ENCODE measurements at regions not wholly inside any gene's neighbourhood (a gene's known extent, or its start where the extent isn't known, plus 50 kb on each side); places are given as distances from the start of the nearest gene placed in this dataset.

DNA sequence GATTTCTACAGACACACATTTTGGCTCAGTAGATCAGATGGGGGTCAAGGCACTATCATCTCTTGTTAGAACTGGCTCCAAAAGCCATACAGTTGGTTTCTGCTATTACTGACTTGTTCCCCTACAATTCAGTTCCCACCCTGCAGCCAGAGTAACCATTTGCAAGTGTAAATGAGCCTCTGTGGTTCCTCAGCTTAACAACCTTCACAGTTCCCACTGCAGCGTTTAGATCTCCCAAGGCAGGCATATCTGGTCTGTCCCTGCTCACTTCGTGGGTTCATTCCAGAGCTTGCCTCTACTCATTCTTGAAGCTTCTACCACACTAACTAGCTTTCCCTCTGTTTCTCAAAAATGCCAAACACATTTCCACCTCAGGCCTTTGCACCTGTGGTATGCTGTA lies 186.1 kb downstream of the CBLN1 start:
- intact Hi-C loops (cut with micrococcal nuclease), result no loop called here
- Mint-ChIP-seq H3K4me3 (no peak overlapping the region), H3K27me3 (no peaks in the 10 kb centered on the region), H3K4me1 (no peaks in the 10 kb centered on the region), H3K27ac (no peak overlapping the region), H3K9me3 (ENCODE audit: insufficient read depth) (peaks cover 5% of the 10 kb centered on the region)
- ChIA-PET POLR2A (no interaction called here), CTCF (no interaction called here)
- Histone ChIP-seq H3K9me3 (ENCODE audit: control extremely low read depth in 1 of 3, control insufficient read depth in 2 of 3, insufficient read depth in 1 of 3, low read length in 2 of 3) (no peaks in the 10 kb centered on the region), H2AFZ (ENCODE audit: insufficient read depth, low read depth, low read length, poor library complexity, severe bottlenecking) (no peak overlapping the region), H3K4me3 (ENCODE audit: control extremely low read depth in 1 of 5, extremely low read depth in 1 of 5, insufficient read depth in 1 of 5, low read depth in 2 of 5, low read length in 4 of 5) (no peak overlapping the region), H4K20me1 (ENCODE audit: control insufficient read depth, insufficient read depth, low read length, poor library complexity, severe bottlenecking) (no peaks in the 10 kb centered on the region), H3K4me2 (replicated peaks; ENCODE audit: low read depth, low read length, poor library complexity, severe bottlenecking) (no peak overlapping the region), H3K9ac (ENCODE audit: low read length) (no peak overlapping the region), H3K4me1 (ENCODE audit: control insufficient read depth in 2 of 2, insufficient read depth in 2 of 2, low read length in 2 of 2) (no peaks in the 10 kb centered on the region), H3K36me3 (replicated peaks in 1 of 2; ENCODE audit: control extremely low read depth in 1 of 2, control insufficient read depth in 1 of 2, extremely low read depth in 1 of 2, insufficient read depth in 2 of 2, low read length in 1 of 2) (no peaks in the 10 kb centered on the region), H3K27ac (ENCODE audit: low read length in 2 of 2) (no peak overlapping the region), H3K79me2 (ENCODE audit: control insufficient read depth, insufficient read depth, low read length) (no peaks in the 10 kb centered on the region), H3K27me3 (replicated peaks in 1 of 4; ENCODE audit: control extremely low read depth in 1 of 4, control insufficient read depth in 3 of 4, insufficient read depth in 4 of 4, low read length in 3 of 4) (no peaks in the 10 kb centered on the region)
- 11% methylated on average over 2 of the region's 2 CpGs for WGBS (ENCODE audit: insufficient coverage)
- ATAC-seq (ENCODE audit: low read depth) (no peak), DNase-seq (no peak)
- TF ChIP-seq EZH2 (IDR thresholded peaks at IDR 0.05; ENCODE audit: borderline replicate concordance, insufficient read depth, low read depth, low read length, poor library complexity, severe bottlenecking) (no peak), CTCF (IDR thresholded peaks at IDR 0.05) (no peak)

DNA sequence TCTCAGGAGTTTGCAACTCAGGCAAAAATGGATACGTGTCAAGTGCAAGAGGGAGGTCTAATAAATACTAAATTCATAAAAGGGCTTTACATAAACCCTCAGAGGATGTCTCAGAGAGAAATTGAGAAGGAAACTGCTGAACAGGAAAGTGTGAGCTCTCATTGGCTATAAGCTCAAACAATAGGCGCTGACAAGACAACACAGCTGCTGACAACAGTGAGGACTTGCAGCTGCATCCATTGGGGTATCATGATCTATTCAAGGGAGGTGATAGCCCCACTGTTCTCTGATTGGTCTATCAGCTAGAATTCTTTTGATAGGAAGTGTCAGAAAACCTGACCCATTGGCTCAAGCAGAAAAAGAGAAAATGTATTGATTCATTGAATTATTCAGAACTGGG lies 187.2 kb downstream of the CBLN1 start:
- no peak overlapping the region for H3K4me2 ChIP-seq (replicated peaks; ENCODE audit: low read depth, low read length, poor library complexity, severe bottlenecking)
- no peak for TF ChIP-seq CTCF (IDR thresholded peaks at IDR 0.05)
- no peak for TF ChIP-seq EZH2 (IDR thresholded peaks at IDR 0.05; ENCODE audit: borderline replicate concordance, insufficient read depth, low read depth, low read length, poor library complexity, severe bottlenecking)
- no peak overlapping the region for H2AFZ ChIP-seq (ENCODE audit: insufficient read depth, low read depth, low read length, poor library complexity, severe bottlenecking)
- 100% methylated on average over 1 of the region's 2 CpGs for WGBS (ENCODE audit: insufficient coverage)
- no peaks in the 10 kb centered on the region for H3K4me1 Mint-ChIP-seq
- DNase-seq, result no peak
- intact Hi-C loops (cut with micrococcal nuclease), result no loop called here
- H3K36me3 ChIP-seq (replicated peaks in 1 of 2; ENCODE audit: control extremely low read depth in 1 of 2, control insufficient read depth in 1 of 2, extremely low read depth in 1 of 2, insufficient read depth in 2 of 2, low read length in 1 of 2), result no peaks in the 10 kb centered on the region
- no peak overlapping the region for H3K27ac Mint-ChIP-seq
- H3K9me3 ChIP-seq (ENCODE audit: control extremely low read depth in 1 of 3, control insufficient read depth in 2 of 3, insufficient read depth in 1 of 3, low read length in 2 of 3), result no peaks in the 10 kb centered on the region
- ChIA-PET CTCF (no interaction called here), POLR2A (no interaction called here)
- H3K4me3 ChIP-seq (ENCODE audit: control extremely low read depth in 1 of 5, extremely low read depth in 1 of 5, insufficient read depth in 1 of 5, low read depth in 2 of 5, low read length in 4 of 5), result no peak overlapping the region
- no peak overlapping the region for H3K4me3 Mint-ChIP-seq
- no peak overlapping the region for H3K9ac ChIP-seq (ENCODE audit: low read length)
- ATAC-seq (ENCODE audit: low read depth), result no peak
- H3K4me1 ChIP-seq (ENCODE audit: control insufficient read depth in 2 of 2, insufficient read depth in 2 of 2, low read length in 2 of 2), result no peaks in the 10 kb centered on the region
- no peaks in the 10 kb centered on the region for H4K20me1 ChIP-seq (ENCODE audit: control insufficient read depth, insufficient read depth, low read length, poor library complexity, severe bottlenecking)
- H3K27ac ChIP-seq (ENCODE audit: low read length in 2 of 2), result no peak overlapping the region
- H3K79me2 ChIP-seq (ENCODE audit: control insufficient read depth, insufficient read depth, low read length), result no peaks in the 10 kb centered on the region
- H3K27me3 Mint-ChIP-seq, result no peaks in the 10 kb centered on the region
- H3K9me3 Mint-ChIP-seq (ENCODE audit: insufficient read depth), result peaks cover 5% of the 10 kb centered on the region
- H3K27me3 ChIP-seq (replicated peaks in 1 of 4; ENCODE audit: control extremely low read depth in 1 of 4, control insufficient read depth in 3 of 4, insufficient read depth in 4 of 4, low read length in 3 of 4), result no peaks in the 10 kb centered on the region

Data from B cell (primary cell).